ENCODE measurements at regions not wholly inside any gene's neighbourhood (a gene's known extent, or its start where the extent isn't known, plus 50 kb on each side); places are given as distances from the start of the nearest gene placed in this dataset.

GRCh38 chr1:55484173-55484572, 269.0 kb upstream of the USP24 start:
- no peaks in the 10 kb centered on the region for H3K4me1 Mint-ChIP-seq
- H3K36me3 Mint-ChIP-seq = no peaks in the 10 kb centered on the region
- no peaks in the 10 kb centered on the region; the same call in 1 of the 2 replicates for H3K27me3 Mint-ChIP-seq (ENCODE audit: low read depth)
- ChIA-PET POLR2A (no interaction called here), CTCF (interaction anchor here (1.0 to 1.2 kb wide), 5 partner anchors 9 to 108 kb away, joined by 3 to 8 read pairs (median 5); no protein-coding TSS in a partner anchor)
- H3K27ac Mint-ChIP-seq = no peak overlapping the region
- no peak for TF ChIP-seq GRHL2 (CRISPR knock-in tag; IDR thresholded peaks at IDR 0.05; ENCODE audit: insufficient replicate concordance, severe bottlenecking)
- no peak overlapping the region for H3K4me3 Mint-ChIP-seq
- DNase-seq (ENCODE audit: low spot score) (no peak), ATAC-seq (no peak)
- no peaks in the 10 kb centered on the region for H3K9me3 Mint-ChIP-seq

- H3K27me3 Mint-ChIP-seq (ENCODE audit: low read depth) = no peaks in the 10 kb centered on the region; the same call in 1 of the 2 replicates
- ATAC-seq (peak; percentile 95), DNase-seq (ENCODE audit: low spot score) (no peak)
- no peak overlapping the region for H3K4me3 Mint-ChIP-seq
- ChIA-PET CTCF (interaction anchor here (0.7 to 1.2 kb wide), 7 partner anchors 8 to 108 kb away, joined by 3 to 8 read pairs (median 3); no protein-coding TSS in a partner anchor), POLR2A (no interaction called here)
- H3K36me3 Mint-ChIP-seq = no peaks in the 10 kb centered on the region
- H3K9me3 Mint-ChIP-seq = no peaks in the 10 kb centered on the region
- TF ChIP-seq ZNF416 (CRISPR knock-in tag; IDR thresholded peaks at IDR 0.05) (no peak), ZBTB43 (CRISPR knock-in tag; IDR thresholded peaks at IDR 0.05) (no peak), CREM (CRISPR knock-in tag; IDR thresholded peaks at IDR 0.05) (no peak), HMGXB4 (CRISPR knock-in tag; IDR thresholded peaks at IDR 0.05) (no peak), EMX1 (CRISPR knock-in tag; IDR thresholded peaks at IDR 0.05) (no peak), JAZF1 (CRISPR knock-in tag; IDR thresholded peaks at IDR 0.05) (no peak), SMAD4 (CRISPR knock-in tag; IDR thresholded peaks at IDR 0.05) (no peak), ZNF512 (CRISPR knock-in tag; IDR thresholded peaks at IDR 0.05; ENCODE audit: borderline replicate concordance) (no peak)
- H3K27ac Mint-ChIP-seq = no peak overlapping the region
- no peaks in the 10 kb centered on the region for H3K4me1 Mint-ChIP-seq
These were observed 268.4 kb upstream of the USP24 start for GRCh38 chr1:55483523-55483922.

GRCh38 chr1:55481634-55482033, 266.5 kb upstream of the USP24 start:
- H3K36me3 Mint-ChIP-seq = no peaks in the 10 kb centered on the region
- ChIA-PET CTCF (no interaction called here), POLR2A (no interaction called here)
- no peak for ATAC-seq
- H3K27me3 Mint-ChIP-seq (ENCODE audit: low read depth) = no peaks in the 10 kb centered on the region; the same call in 1 of the 2 replicates
- no peak overlapping the region for H3K27ac Mint-ChIP-seq
- no peak overlapping the region for H3K4me3 Mint-ChIP-seq
- H3K9me3 Mint-ChIP-seq = no peaks in the 10 kb centered on the region
- H3K4me1 Mint-ChIP-seq = no peaks in the 10 kb centered on the region
- no peak for DNase-seq (ENCODE audit: low spot score)
- TF ChIP-seq SOX15 (CRISPR knock-in tag; IDR thresholded peaks at IDR 0.05) = no peak
- no peak for TF ChIP-seq SMAD3 (CRISPR knock-in tag; IDR thresholded peaks at IDR 0.05; ENCODE audit: borderline replicate concordance)
- TF ChIP-seq PRDM15 (CRISPR knock-in tag; IDR thresholded peaks at IDR 0.05) = no peak
- no peak for TF ChIP-seq ZNF423 (CRISPR knock-in tag; IDR thresholded peaks at IDR 0.05)
- TF ChIP-seq ZNF138 (CRISPR knock-in tag; conservative IDR thresholded peaks at IDR 0.05) = no peak
- TF ChIP-seq FOXP1 (CRISPR knock-in tag; IDR thresholded peaks at IDR 0.05; ENCODE audit: borderline replicate concordance) = no peak
- TF ChIP-seq ZBTB43 (CRISPR knock-in tag; IDR thresholded peaks at IDR 0.05) = no peak
- no peak for TF ChIP-seq TCF7 (CRISPR knock-in tag; IDR thresholded peaks at IDR 0.05; ENCODE audit: low read depth)
- TF ChIP-seq PREB (CRISPR knock-in tag; IDR thresholded peaks at IDR 0.05; ENCODE audit: borderline replicate concordance) = no peak
- TF ChIP-seq ZNF121 (CRISPR knock-in tag; IDR thresholded peaks at IDR 0.05) = no peak
- no peak for TF ChIP-seq ETV6 (CRISPR knock-in tag; IDR thresholded peaks at IDR 0.05)
- no peak for TF ChIP-seq TEAD1 (CRISPR knock-in tag; IDR thresholded peaks at IDR 0.05)
- no peak for TF ChIP-seq ZNF317 (CRISPR knock-in tag; IDR thresholded peaks at IDR 0.05; ENCODE audit: borderline replicate concordance, low read depth)
- no peak for TF ChIP-seq ZNF396 (CRISPR knock-in tag; IDR thresholded peaks at IDR 0.05; ENCODE audit: borderline replicate concordance)
